ENCODE measurements at regions not wholly inside any gene's neighbourhood (a gene's known extent, or its start where the extent isn't known, plus 50 kb on each side); places are given as distances from the start of the nearest gene placed in this dataset.

DNA sequence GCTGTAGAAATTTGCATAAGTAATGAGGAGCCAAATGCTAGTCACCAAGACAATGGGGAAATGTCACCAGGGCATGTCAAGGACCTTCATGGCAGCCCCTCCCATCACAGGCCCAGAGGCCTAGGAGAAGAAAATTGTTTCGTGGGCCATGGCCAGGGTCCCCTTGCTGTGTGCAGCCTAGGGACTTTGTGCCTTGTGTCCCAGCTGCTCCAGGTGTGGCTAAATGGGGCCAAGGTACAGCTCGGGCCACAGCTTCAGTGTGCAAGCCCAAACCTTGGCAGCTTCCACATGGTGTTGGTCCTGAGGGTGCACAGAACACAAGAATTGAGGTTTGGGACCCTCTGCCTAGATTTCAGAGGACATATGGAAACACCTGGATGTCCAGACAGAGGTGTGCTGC lies 208.8 kb upstream of the TBC1D5 start:
- Histone ChIP-seq H3F3A (ENCODE audit: insufficient read depth) (no peaks in the 10 kb centered on the region), H3K4me2 (ENCODE audit: unreplicated experiment) (no peak overlapping the region), H3K4me1 (ENCODE audit: insufficient read depth) (no peaks in the 10 kb centered on the region), H3K9me3 (ENCODE audit: low read depth) (no peaks in the 10 kb centered on the region), H3K36me3 (ENCODE audit: low read depth) (no peaks in the 10 kb centered on the region), H2AFZ (no peak overlapping the region), H3K27ac (no peak overlapping the region), H3K9me2 (ENCODE audit: insufficient read depth) (no peaks in the 10 kb centered on the region), H3K27me3 (replicated peaks; ENCODE audit: insufficient read depth) (peaks cover 53% of the 10 kb centered on the region), H3K9ac (no peak overlapping the region), H3K79me2 (ENCODE audit: insufficient read depth) (no peaks in the 10 kb centered on the region), H3K4me3 (no peak overlapping the region), H4K20me1 (ENCODE audit: insufficient read depth) (no peaks in the 10 kb centered on the region)
- WGBS, 2 experiments (ENCODE audit: low coverage in 1 of 2, low lambda C conversion rate in 2 of 2, missing lambda C conversion rate in 2 of 2) = 15 to 16% methylated on average over 2 of the region's 2 CpGs
- DNase-seq = no peak
- TF ChIP-seq EZH2 (IDR thresholded peaks at IDR 0.05; ENCODE audit: insufficient read depth, poor library complexity, severe bottlenecking) (no peak), EZH2phosphoT487 (IDR thresholded peaks at IDR 0.05; ENCODE audit: insufficient read depth, low read depth) (no peak)
- in situ Hi-C loops (cut with MboI) = no loop called here

DNA sequence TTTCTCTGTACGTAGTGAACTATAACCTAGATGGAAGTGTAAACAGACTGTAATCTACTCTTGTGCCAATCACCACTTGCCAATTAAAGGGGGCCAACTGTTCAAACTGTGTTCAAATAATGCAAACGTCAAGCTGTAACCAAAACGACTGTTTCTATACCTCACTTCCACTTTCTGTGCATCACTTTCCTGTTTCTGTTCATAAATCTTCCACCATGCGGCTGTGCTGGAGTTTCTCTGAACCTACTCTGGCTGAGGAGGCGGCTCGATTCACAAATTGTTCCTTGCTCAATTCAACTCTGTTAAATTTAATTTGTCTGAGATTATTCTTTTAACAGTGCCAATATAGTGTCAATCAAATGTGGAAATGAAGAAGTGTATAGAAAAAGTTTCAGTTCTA lies 206.7 kb upstream of the TBC1D5 start:
- no peak overlapping the region for H3K4me2 ChIP-seq (ENCODE audit: unreplicated experiment)
- TF ChIP-seq EZH2 (IDR thresholded peaks at IDR 0.05; ENCODE audit: insufficient read depth, poor library complexity, severe bottlenecking) (no peak), EZH2phosphoT487 (IDR thresholded peaks at IDR 0.05; ENCODE audit: insufficient read depth, low read depth) (no peak)
- H3K9me3 ChIP-seq (ENCODE audit: low read depth) = no peaks in the 10 kb centered on the region
- peaks cover 34% of the 10 kb centered on the region for H3K27me3 ChIP-seq (replicated peaks; ENCODE audit: insufficient read depth)
- no peaks in the 10 kb centered on the region for H3K36me3 ChIP-seq (ENCODE audit: low read depth)
- H3K9ac ChIP-seq = no peak overlapping the region
- H3K27ac ChIP-seq = no peak overlapping the region
- H3K4me3 ChIP-seq = no peak overlapping the region
- in situ Hi-C loops (cut with MboI) = no loop called here
- no peaks in the 10 kb centered on the region for H3K9me2 ChIP-seq (ENCODE audit: insufficient read depth)
- no peak for DNase-seq
- H3F3A ChIP-seq (ENCODE audit: insufficient read depth) = peaks cover 11% of the 10 kb centered on the region; the same call in 1 of the 2 replicates
- peaks cover 10% of the 10 kb centered on the region for H3K4me1 ChIP-seq (ENCODE audit: insufficient read depth)
- H3K79me2 ChIP-seq (ENCODE audit: insufficient read depth) = no peaks in the 10 kb centered on the region
- no peaks in the 10 kb centered on the region for H4K20me1 ChIP-seq (ENCODE audit: insufficient read depth)
- no peak overlapping the region for H2AFZ ChIP-seq
- 40 to 41% methylated on average over 6 of the region's 6 CpGs for WGBS, 2 experiments (ENCODE audit: low coverage in 1 of 2, low lambda C conversion rate in 2 of 2, missing lambda C conversion rate in 2 of 2)

DNA sequence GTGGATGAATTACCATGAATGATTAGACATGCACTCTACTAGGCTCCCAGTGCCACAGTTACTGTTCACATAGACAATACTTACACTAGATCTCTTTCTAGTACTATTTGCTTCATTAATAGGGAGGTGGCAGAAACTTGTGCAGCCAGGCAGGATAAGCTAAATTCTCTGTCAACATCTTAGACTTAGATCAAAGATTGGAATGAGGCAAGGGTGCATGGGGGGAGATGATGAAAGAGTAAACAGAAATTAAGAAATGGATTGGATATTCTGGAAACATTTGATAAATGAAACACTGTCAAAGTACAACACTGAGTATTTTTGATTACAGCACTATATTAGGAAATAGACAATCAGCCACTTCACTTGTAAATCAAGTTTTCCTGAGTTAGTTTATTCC lies 205.4 kb upstream of the TBC1D5 start:
- Histone ChIP-seq H3K4me3 (no peak overlapping the region), H3F3A (ENCODE audit: insufficient read depth) (peaks cover 11% of the 10 kb centered on the region; the same call in 1 of the 2 replicates), H2AFZ (no peak overlapping the region), H3K27me3 (replicated peaks; ENCODE audit: insufficient read depth) (peaks cover 29% of the 10 kb centered on the region), H3K79me2 (ENCODE audit: insufficient read depth) (no peaks in the 10 kb centered on the region), H3K9me2 (ENCODE audit: insufficient read depth) (no peaks in the 10 kb centered on the region), H4K20me1 (ENCODE audit: insufficient read depth) (no peaks in the 10 kb centered on the region), H3K9me3 (ENCODE audit: low read depth) (no peaks in the 10 kb centered on the region), H3K9ac (no peak overlapping the region), H3K36me3 (ENCODE audit: low read depth) (no peaks in the 10 kb centered on the region), H3K4me1 (ENCODE audit: insufficient read depth) (peaks cover 16% of the 10 kb centered on the region), H3K4me2 (ENCODE audit: unreplicated experiment) (no peak overlapping the region), H3K27ac (no peak overlapping the region)
- no peak for DNase-seq
- in situ Hi-C loops (cut with MboI) = no loop called here
- TF ChIP-seq EZH2 (IDR thresholded peaks at IDR 0.05; ENCODE audit: insufficient read depth, poor library complexity, severe bottlenecking) (no peak), EZH2phosphoT487 (IDR thresholded peaks at IDR 0.05; ENCODE audit: insufficient read depth, low read depth) (no peak)

DNA sequence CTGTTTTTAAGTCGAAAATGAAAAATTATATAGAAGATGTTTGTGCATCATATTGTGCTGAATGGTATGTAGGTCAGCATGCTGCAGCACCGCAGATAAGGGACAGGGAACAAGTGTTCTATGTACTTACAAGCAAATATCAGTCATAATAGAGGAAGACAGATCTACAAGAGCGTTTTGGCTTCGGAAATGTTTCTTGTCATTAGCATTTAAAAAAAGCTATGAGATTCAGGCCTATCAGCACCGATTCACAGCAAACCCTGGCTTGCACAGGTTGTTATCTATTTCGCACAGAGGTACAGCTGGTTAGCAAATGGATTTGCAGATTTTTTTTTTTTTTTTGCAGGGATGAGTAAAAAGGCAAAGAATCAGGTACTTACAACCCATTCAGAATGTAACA lies 204.2 kb upstream of the TBC1D5 start:
- no peak overlapping the region for H3K4me3 ChIP-seq
- no peak overlapping the region for H3K27ac ChIP-seq
- in situ Hi-C loops (cut with MboI) = no loop called here
- no peaks in the 10 kb centered on the region for H3K36me3 ChIP-seq (ENCODE audit: low read depth)
- no peak overlapping the region for H2AFZ ChIP-seq
- H3F3A ChIP-seq (ENCODE audit: insufficient read depth) = peaks cover 17% of the 10 kb centered on the region; the same call in 1 of the 2 replicates
- DNase-seq = no peak
- no peaks in the 10 kb centered on the region for H4K20me1 ChIP-seq (ENCODE audit: insufficient read depth)
- H3K9me2 ChIP-seq (ENCODE audit: insufficient read depth) = no peaks in the 10 kb centered on the region
- no peak overlapping the region for H3K4me2 ChIP-seq (ENCODE audit: unreplicated experiment)
- H3K79me2 ChIP-seq (ENCODE audit: insufficient read depth) = no peaks in the 10 kb centered on the region
- 75 to 77% methylated on average over 6 of the region's 6 CpGs for WGBS, 2 experiments (ENCODE audit: low coverage in 1 of 2, low lambda C conversion rate in 2 of 2, missing lambda C conversion rate in 2 of 2)
- no peak for TF ChIP-seq EZH2phosphoT487 (IDR thresholded peaks at IDR 0.05; ENCODE audit: insufficient read depth, low read depth)
- TF ChIP-seq EZH2 (IDR thresholded peaks at IDR 0.05; ENCODE audit: insufficient read depth, poor library complexity, severe bottlenecking) = no peak
- H3K9me3 ChIP-seq (ENCODE audit: low read depth) = no peaks in the 10 kb centered on the region
- H3K27me3 ChIP-seq (replicated peaks; ENCODE audit: insufficient read depth) = peaks cover 34% of the 10 kb centered on the region
- no peak overlapping the region for H3K9ac ChIP-seq
- peaks cover 28% of the 10 kb centered on the region for H3K4me1 ChIP-seq (ENCODE audit: insufficient read depth)

DNA sequence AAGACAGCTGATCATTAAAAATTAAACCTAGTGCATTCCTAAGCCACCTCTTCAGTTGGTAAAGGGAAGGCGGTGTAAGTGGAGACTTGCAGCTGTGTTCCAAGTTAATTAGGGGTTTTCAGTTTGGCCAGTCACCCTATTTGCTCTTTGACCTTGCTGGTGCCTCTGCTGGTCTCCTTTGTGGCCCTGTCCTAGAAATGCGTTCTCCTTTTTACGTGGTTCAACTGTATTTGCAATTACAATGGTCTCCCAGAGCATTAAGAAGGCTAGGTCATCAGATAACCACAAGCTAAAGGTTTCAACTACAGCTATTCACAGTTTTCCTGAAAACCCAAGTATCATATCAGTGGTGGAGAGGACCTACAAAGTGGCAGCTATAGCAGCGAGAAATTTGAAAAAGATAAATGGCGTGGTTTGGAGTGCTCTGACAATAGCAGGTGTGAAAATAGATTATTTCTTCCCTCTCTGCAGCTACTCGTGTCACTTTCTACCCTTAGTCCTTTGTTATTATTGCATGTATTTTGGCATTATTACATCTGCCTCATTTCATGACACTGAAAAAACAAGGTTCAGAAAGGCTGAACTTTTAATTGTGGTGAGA lies 203.5 kb upstream of the TBC1D5 start:
- Histone ChIP-seq H3K9me3 (ENCODE audit: low read depth) (no peaks in the 10 kb centered on the region), H3K36me3 (ENCODE audit: low read depth) (no peaks in the 10 kb centered on the region), H3K9ac (no peak overlapping the region), H3F3A (ENCODE audit: insufficient read depth) (peaks cover 17% of the 10 kb centered on the region; the same call in 1 of the 2 replicates), H2AFZ (no peak overlapping the region), H3K79me2 (ENCODE audit: insufficient read depth) (no peaks in the 10 kb centered on the region), H3K4me3 (no peak overlapping the region), H3K27me3 (replicated peaks; ENCODE audit: insufficient read depth) (peaks cover 34% of the 10 kb centered on the region), H3K27ac (no peak overlapping the region), H3K4me2 (ENCODE audit: unreplicated experiment) (no peak overlapping the region), H3K9me2 (ENCODE audit: insufficient read depth) (no peaks in the 10 kb centered on the region), H3K4me1 (ENCODE audit: insufficient read depth) (peaks cover 29% of the 10 kb centered on the region), H4K20me1 (ENCODE audit: insufficient read depth) (no peaks in the 10 kb centered on the region)
- in situ Hi-C loops (cut with MboI) = no loop called here
- whole genome bisulfite sequencing, 2 experiments (ENCODE audit: low coverage in 1 of 2, low lambda C conversion rate in 2 of 2, missing lambda C conversion rate in 2 of 2) = 53 to 61% methylated on average over 6 of the region's 6 CpGs
- DNase-seq = no peak
- TF ChIP-seq EZH2 (IDR thresholded peaks at IDR 0.05; ENCODE audit: insufficient read depth, poor library complexity, severe bottlenecking) (no peak), EZH2phosphoT487 (IDR thresholded peaks at IDR 0.05; ENCODE audit: insufficient read depth, low read depth) (no peak)
